K562 (cell line): ENCODE measurements at regions not wholly inside any gene's neighbourhood (a gene's known extent, or its start where the extent isn't known, plus 50 kb on each side); places are given as distances from the start of the nearest gene placed in this dataset.

Source experiments
- ATAC-seq: fragments of 200-7000 bp; cut with Tn5 transposase; 3 replicates; pipeline ENCODE4 v1.9.1; 2020; ENCODE audit warnings: moderate library complexity
- BruUV-seq: library from RNA; stranded (reverse); fragments of 400-500 nt; replicated peaks from 2 replicates; lab custom pipeline; 2021; lab: Mats Ljungman, UMichigan
- CTCF ChIA-PET: fragments of 300-600 bp; formaldehyde crosslinking; extraction: SDS; loops from one replicate; lab custom pipeline; 2021; ENCODE audit warnings: low intra/inter-chr PET ratio; lab: Yijun Ruan, JAX
- POLR2A ChIA-PET: fragments of 300-600, 350-650 bp; sonication (Branson Sonifier 250); formaldehyde crosslinking; extraction: SDS; loops from one replicate; lab custom pipeline; 2021; ENCODE audit warnings: antibody characterized with exemption, inconsistent platforms; lab: Yijun Ruan, JAX
- DNase-seq, 4 experiments: peaks; one replicate each; pipeline versions ENCODE4 v3.0.0 to v3.0.0-alpha.2; 2011 to 2018; ENCODE audit warnings: low spot score in 3 of 4, mixed read lengths in 3 of 4; ENCODE audit errors: extremely low read depth in 1 of 4
- FAIRE-seq: peaks from 2 replicates; lab custom pipeline; 2011; peaks lifted over from hg19 to GRCh38; lab: Jason Lieb, UNC
- H2AFZ ChIP-seq: 2 replicates; pipeline ENCODE4 v1.6.0; 2011; ENCODE audit warnings: low read depth, low read length, control low read depth, inconsistent platforms
- H3K27ac ChIP-seq: fragments of 200-600 bp; 3 replicates; pipeline ENCODE4 v1.8.0; 2011; ENCODE audit warnings: low read depth, mild to moderate bottlenecking, control low read depth, inconsistent platforms, low read length, moderate library complexity, mixed read lengths; ENCODE audit errors: extremely low read depth
- H3K27me3 ChIP-seq, 2 experiments: fragments of 300-600 bp in 1 of 2; 2 replicates in 1 of 2; 3 replicates in 1 of 2; pipeline versions ENCODE4 v1.6.0 to v1.8.0; 2011; ENCODE audit warnings: inconsistent platforms in 2 of 2, low read length in 2 of 2, mild to moderate bottlenecking in 1 of 2, mixed read lengths in 1 of 2, moderate library complexity in 1 of 2; ENCODE audit not compliant: control insufficient read depth in 2 of 2, insufficient read depth in 2 of 2
- H3K36me3 ChIP-seq: fragments of 300-600 bp; 3 replicates; pipeline ENCODE4 v1.8.0; 2011; ENCODE audit warnings: mild to moderate bottlenecking, low read length, inconsistent platforms; ENCODE audit not compliant: control insufficient read depth, insufficient read depth
- H3K4me1 ChIP-seq, 2 experiments: fragments of 200-600 bp in 1 of 2; replicated peaks in 1 of 2; 2 replicates in 1 of 2; 3 replicates in 1 of 2; pipeline versions ENCODE4 v1.5.1 to v1.8.0; 2011; ENCODE audit warnings: inconsistent platforms in 2 of 2, low read length in 2 of 2, mild to moderate bottlenecking in 1 of 2, mixed read lengths in 1 of 2, moderate library complexity in 1 of 2; ENCODE audit not compliant: control insufficient read depth in 2 of 2, insufficient read depth in 2 of 2
- H3K4me2 ChIP-seq: 2 replicates; pipeline ENCODE4 v1.6.1; 2011; ENCODE audit warnings: low read length, control low read depth, inconsistent platforms, mixed read lengths; ENCODE audit not compliant: insufficient read depth
- H3K4me3 ChIP-seq: fragments of 200-600 bp; sonication (generic), shearing (Covaris generic); 2 replicates; pipeline ENCODE4 v1.5.1; 2016; ENCODE audit warnings: control low read depth, inconsistent platforms
- H3K79me2 ChIP-seq: fragments of 200-600 bp; 3 replicates; pipeline ENCODE4 v1.8.0; 2011; ENCODE audit warnings: low read length, inconsistent platforms; ENCODE audit not compliant: control insufficient read depth, insufficient read depth
- H3K9ac ChIP-seq, 2 experiments: 2 replicates each; pipeline versions ENCODE4 v1.6.0 to v1.6.1; 2011; ENCODE audit warnings: low read depth in 2 of 2, low read length in 2 of 2, control low read depth in 1 of 2, inconsistent platforms in 1 of 2, mild to moderate bottlenecking in 1 of 2, mixed read lengths in 1 of 2; ENCODE audit not compliant: insufficient read depth in 1 of 2
- H3K9me1 ChIP-seq: one replicate; pipeline ENCODE4 v1.6.0; 2011; ENCODE audit warnings: inconsistent platforms, mild to moderate bottlenecking, low read length, moderate library complexity; ENCODE audit not compliant: control insufficient read depth, insufficient read depth
- H3K9me3 ChIP-seq: replicated peaks from 2 replicates; pipeline ENCODE4 v1.5.1; 2011; ENCODE audit warnings: low read depth, low read length, inconsistent platforms; ENCODE audit not compliant: control insufficient read depth, insufficient read depth
- H4K20me1 ChIP-seq: replicated peaks from 2 replicates; pipeline ENCODE4 v1.6.1; 2011; ENCODE audit warnings: low read length, inconsistent platforms, mixed read lengths; ENCODE audit not compliant: control insufficient read depth, insufficient read depth
- ERF ChIP-seq: fragments of 450-650 bp; formaldehyde crosslinking; IDR thresholded peaks from 2 replicates; pipeline ENCODE4 v1.4.0; 2020; ENCODE audit warnings: mild to moderate bottlenecking, mixed read lengths
- ESRRB ChIP-seq: fragments of 250-450 bp; sonication (Bioruptor Pico); IDR thresholded peaks from 2 replicates; pipeline ENCODE4 v1.5.0; 2020; ENCODE audit warnings: mild to moderate bottlenecking, moderate library complexity, borderline replicate concordance
- PTRF ChIP-seq: fragments of 450-650 bp; IDR thresholded peaks from 2 replicates; pipeline ENCODE4 v1.6.1; 2016; ENCODE audit warnings: mild to moderate bottlenecking, missing genetic modification characterization, missing compliant biosample characterization
- PURB ChIP-seq: sonication (generic); formaldehyde crosslinking; IDR thresholded peaks from 2 replicates; pipeline ENCODE4 v1.9.0; 2021; ENCODE audit warnings: low read depth, mild to moderate bottlenecking, missing genetic modification reagents
- RBM39 ChIP-seq: fragments of 200-400 bp; formaldehyde crosslinking; optimal IDR thresholded peaks from 2 replicates; pipeline ENCODE3; 2018; ENCODE audit warnings: low read depth, low read length
- WGBS: fragments of 100-300 bp; shearing (Covaris generic); methylation state at CpG from one replicate; pipeline ENCODE4 v1.1.6; 2016; ENCODE audit warnings: low coverage, mixed read lengths; ENCODE audit not compliant: insufficient coverage; ENCODE audit errors: missing lambda C conversion rate; 5-methylcytosine and 5-hydroxymethylcytosine counted together
- in situ Hi-C: fragments of 300-500 bp; cut with MboI; formaldehyde crosslinking; loops from 4 replicates; pipeline ENCODE4 v1.15.0; 2018; ENCODE audit warnings: inconsistent platforms, mixed read lengths
- intact Hi-C: fragments of 100-400 bp; cut with micrococcal nuclease; formaldehyde crosslinking; loops from 2 replicates; pipeline ENCODE4 v1.14.2; 2022
- TF ChIP-seq, protein P1 (sequence below): fragments of 450-650 bp; formaldehyde crosslinking; IDR thresholded peaks from 2 replicates; pipeline ENCODE4 v1.4.0; 2022; ENCODE audit warnings: missing genetic modification characterization
- TF ChIP-seq, protein P2 (sequence below): sonication (generic); formaldehyde crosslinking; IDR thresholded peaks from 2 replicates; pipeline ENCODE4 v1.8.1; 2022; ENCODE audit warnings: missing genetic modification reagents
- TF ChIP-seq, protein P3 (sequence below): fragments of 250-450 bp; sonication (Bioruptor Pico); IDR thresholded peaks from 2 replicates; pipeline ENCODE4 v1.5.0; 2021; ENCODE audit warnings: mild to moderate bottlenecking, moderate library complexity
- TF ChIP-seq, protein P4 (sequence below): IDR thresholded peaks from 3 replicates; pipeline ENCODE4 v1.6.1; 2011; ENCODE audit warnings: borderline replicate concordance, mild to moderate bottlenecking; ENCODE audit not compliant: insufficient read length, insufficient read depth
- TF ChIP-seq, protein P5 (sequence below): sonication (generic); formaldehyde crosslinking; IDR thresholded peaks from 2 replicates; pipeline ENCODE4 v1.8.0; 2022; ENCODE audit warnings: mild to moderate bottlenecking, missing genetic modification reagents

DNA sequence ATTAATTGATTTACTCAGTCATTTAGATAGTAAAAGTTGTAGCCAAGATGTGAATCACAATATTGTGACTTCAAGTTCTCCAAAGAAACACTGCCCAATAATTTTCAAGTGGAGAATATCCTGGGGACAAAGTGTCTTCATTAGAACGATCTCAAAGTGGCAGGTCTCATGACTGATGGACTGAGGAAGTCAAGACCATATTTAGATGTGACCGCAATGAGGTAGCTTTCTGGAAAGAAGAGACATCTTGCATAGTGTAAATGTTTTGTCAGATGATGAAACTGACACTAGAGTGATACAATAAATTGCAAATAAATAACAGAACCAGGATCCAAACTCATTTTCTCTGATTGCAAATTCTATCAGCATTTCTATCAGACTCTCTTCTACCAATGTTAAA, 1476.9 kb downstream of the EFNB2 start:
- Histone ChIP-seq H3K36me3 (no peaks in the 10 kb centered on the region), H3K27me3 (no peaks in the 10 kb centered on the region), H3K9me1 (no peaks in the 10 kb centered on the region), H3K4me3 (no peak overlapping the region), H2AFZ (no peak overlapping the region), H4K20me1 (no peaks in the 10 kb centered on the region), H3K27ac (no peak overlapping the region), H3K4me1 (no peaks in the 10 kb centered on the region), H3K9ac (no peak overlapping the region), H3K79me2 (no peaks in the 10 kb centered on the region), H3K9me3 (no peaks in the 10 kb centered on the region), H3K4me2 (no peak overlapping the region)
- WGBS: 8% methylated on average over 2 of the region's 2 CpGs
- ChIA-PET POLR2A (no interaction called here), CTCF (no interaction called here)
- no peak for ATAC-seq
- DNase-seq: no peak
- TF ChIP-seq, protein P1, sequence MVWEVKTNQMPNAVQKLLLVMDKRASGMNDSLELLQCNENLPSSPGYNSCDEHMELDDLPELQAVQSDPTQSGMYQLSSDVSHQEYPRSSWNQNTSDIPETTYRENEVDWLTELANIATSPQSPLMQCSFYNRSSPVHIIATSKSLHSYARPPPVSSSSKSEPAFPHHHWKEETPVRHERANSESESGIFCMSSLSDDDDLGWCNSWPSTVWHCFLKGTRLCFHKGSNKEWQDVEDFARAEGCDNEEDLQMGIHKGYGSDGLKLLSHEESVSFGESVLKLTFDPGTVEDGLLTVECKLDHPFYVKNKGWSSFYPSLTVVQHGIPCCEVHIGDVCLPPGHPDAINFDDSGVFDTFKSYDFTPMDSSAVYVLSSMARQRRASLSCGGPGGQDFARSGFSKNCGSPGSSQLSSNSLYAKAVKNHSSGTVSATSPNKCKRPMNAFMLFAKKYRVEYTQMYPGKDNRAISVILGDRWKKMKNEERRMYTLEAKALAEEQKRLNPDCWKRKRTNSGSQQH: no peak
- TF ChIP-seq, protein P2, sequence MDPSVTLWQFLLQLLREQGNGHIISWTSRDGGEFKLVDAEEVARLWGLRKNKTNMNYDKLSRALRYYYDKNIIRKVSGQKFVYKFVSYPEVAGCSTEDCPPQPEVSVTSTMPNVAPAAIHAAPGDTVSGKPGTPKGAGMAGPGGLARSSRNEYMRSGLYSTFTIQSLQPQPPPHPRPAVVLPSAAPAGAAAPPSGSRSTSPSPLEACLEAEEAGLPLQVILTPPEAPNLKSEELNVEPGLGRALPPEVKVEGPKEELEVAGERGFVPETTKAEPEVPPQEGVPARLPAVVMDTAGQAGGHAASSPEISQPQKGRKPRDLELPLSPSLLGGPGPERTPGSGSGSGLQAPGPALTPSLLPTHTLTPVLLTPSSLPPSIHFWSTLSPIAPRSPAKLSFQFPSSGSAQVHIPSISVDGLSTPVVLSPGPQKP (CRISPR knock-in tag): no peak
- TF ChIP-seq RBM39: no peak
- no peak for TF ChIP-seq ERF (CRISPR knock-in tag)
- TF ChIP-seq PTRF (tag): no peak
- TF ChIP-seq, protein P3, sequence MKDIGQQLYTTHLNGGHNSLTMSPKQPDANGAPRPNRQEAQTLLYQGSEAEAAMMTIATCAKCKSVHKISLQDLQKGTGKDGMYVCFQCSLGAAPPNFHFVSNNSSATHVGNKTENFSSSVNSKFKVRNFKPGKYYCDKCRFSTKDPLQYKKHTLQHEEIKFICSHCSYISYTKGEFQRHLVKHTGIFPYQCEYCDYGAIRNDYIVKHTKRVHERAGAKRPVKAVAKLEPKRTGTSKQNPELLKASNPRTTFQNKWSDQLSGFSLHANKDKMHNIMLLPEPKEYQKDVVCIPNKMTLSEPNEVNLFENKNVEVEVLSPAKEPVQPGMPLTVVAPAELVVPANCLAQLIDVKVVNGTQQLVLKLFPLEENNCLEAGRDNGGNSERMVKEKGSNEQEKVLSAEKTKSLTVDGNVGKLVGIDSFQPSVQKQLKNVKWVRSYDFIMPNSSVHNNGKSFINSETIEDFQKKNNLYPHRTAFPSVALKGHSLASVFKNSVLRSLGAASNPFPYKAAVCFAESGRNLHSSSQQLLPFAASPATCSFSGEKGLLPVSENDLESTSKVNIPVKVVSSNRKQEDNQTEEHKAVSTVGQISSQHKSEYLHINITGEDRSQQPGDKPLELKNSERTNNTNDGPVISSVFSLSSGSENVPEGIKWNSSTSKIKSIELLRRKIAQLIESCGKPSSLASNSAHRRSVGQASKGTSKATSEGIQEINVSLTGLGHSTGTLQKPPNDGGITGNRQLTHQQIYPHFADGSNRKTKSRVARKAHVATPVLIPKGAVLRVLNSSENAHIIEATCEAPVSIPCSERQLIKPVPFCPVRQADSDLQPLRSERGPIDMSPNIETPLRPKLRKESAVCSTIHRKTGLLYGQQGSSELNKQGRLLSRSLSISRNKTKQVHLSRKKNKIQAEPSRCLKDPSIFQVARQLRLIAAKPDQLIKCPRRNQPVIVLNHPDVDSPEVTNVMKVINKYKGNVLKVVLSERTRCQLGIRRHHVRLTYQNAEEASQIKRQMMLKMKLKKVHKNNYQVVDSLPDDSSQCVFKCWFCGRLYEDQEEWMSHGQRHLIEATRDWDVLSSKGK (CRISPR knock-in tag): no peak
- TF ChIP-seq, protein P4, sequence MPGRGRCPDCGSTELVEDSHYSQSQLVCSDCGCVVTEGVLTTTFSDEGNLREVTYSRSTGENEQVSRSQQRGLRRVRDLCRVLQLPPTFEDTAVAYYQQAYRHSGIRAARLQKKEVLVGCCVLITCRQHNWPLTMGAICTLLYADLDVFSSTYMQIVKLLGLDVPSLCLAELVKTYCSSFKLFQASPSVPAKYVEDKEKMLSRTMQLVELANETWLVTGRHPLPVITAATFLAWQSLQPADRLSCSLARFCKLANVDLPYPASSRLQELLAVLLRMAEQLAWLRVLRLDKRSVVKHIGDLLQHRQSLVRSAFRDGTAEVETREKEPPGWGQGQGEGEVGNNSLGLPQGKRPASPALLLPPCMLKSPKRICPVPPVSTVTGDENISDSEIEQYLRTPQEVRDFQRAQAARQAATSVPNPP: no peak
- TF ChIP-seq, protein P5, sequence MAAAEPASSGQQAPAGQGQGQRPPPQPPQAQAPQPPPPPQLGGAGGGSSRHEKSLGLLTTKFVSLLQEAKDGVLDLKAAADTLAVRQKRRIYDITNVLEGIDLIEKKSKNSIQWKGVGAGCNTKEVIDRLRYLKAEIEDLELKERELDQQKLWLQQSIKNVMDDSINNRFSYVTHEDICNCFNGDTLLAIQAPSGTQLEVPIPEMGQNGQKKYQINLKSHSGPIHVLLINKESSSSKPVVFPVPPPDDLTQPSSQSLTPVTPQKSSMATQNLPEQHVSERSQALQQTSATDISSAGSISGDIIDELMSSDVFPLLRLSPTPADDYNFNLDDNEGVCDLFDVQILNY (CRISPR knock-in tag): no peak
- TF ChIP-seq PURB (CRISPR knock-in tag): no peak
- TF ChIP-seq ESRRB: no peak
- intact Hi-C loops (no loop called here), in situ Hi-C loops (no loop called here)
- no peak for FAIRE-seq
- BruUV-seq: no TSS peak
